ENCODE measurements at regions not wholly inside any gene's neighbourhood (a gene's known extent, or its start where the extent isn't known, plus 50 kb on each side); places are given as distances from the start of the nearest gene placed in this dataset.
"Not testable (repeated sequence)": the region's sequence is repeated elsewhere in the genome, so short reads cannot be mapped to it uniquely, and the experiment has no call there.

DNA sequence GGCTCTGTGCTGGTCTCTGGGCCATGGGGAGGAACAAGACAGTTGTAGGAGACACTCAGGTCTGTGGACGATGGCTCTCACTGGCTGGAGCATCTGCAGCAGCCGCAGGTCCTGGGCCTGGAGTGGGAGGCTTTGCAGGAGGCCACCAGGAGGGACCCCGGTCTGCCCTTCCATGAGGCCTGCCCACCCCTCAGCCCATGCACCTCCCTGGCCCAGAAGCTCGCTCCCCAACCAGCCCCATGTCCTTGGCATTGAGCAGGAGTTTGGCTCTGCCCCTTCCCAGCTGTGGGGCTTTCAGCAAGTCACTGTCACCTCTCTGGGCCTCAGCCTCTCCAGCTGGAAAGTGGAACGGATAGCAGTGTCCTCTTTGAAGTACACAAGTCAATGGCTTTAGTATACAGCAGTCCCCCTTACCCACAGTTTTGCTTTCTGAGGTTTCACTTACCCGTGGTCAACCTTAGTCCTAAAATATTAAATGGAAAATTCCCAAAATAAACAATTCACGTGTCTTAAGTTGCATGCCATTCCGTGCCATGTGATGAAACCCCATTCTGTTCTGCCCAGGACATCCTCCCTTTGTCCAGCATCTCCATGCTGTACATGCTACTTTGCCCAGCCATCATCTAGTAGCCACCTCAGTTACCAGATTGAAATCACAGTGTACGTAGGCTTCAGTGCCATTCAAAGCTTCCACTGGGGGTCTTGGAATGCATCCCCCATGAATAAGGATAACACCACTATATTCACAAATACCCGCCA, 104.0 kb downstream of the CPZ start:
- DNase-seq, result no peak

DNA sequence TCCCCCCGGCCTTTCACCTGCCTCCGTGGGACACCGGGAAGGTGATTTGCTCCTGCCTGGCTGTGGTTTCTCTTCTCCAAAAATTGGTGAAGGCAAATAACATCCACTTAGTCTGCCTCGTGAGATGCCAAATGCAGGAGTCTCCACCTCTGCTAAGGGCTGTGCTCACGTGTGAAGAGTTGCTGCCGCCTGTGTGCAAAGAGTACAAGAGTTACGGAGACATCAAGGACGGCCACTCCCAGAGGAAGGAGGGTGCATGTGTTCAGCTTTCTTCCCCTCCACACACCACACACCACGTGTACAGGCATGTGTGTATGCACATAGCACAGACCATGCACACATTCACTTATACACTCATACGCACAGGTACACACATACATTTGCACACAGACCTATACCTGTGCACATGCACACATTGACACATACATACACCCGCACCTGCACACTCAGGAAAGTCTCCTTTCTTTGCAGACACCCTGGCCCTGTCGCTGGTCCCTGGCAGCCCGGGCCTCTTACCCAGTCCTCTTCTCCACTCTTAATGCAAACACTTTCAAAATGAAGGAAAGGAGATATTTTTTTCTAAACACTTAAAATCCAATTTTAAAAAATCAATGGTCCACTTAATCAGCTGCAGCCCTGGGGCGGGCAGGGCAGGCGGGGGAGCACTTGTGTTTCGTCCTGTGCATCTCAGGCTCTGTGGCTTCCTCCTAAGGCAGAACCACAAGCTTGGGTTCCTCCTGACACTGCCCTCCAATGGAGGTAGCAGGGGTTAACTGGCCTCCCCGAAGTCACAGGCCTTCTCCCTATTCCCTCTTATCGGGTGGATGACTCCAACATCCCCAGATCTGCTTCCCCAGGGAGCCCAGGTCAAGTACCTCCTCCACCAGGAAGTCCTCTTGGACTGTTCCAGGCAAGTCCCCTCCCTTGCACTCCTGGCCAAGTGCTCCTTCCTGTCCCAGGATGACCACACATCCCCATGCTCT, 103.0 kb downstream of the CPZ start:
- no peak for DNase-seq

GRCh38 chr4:8694651-8695151, 102.1 kb downstream of the CPZ start:
- no peak for DNase-seq

GRCh38 chr4:8694226-8694625, 101.7 kb downstream of the CPZ start:
- no peak for DNase-seq

DNA sequence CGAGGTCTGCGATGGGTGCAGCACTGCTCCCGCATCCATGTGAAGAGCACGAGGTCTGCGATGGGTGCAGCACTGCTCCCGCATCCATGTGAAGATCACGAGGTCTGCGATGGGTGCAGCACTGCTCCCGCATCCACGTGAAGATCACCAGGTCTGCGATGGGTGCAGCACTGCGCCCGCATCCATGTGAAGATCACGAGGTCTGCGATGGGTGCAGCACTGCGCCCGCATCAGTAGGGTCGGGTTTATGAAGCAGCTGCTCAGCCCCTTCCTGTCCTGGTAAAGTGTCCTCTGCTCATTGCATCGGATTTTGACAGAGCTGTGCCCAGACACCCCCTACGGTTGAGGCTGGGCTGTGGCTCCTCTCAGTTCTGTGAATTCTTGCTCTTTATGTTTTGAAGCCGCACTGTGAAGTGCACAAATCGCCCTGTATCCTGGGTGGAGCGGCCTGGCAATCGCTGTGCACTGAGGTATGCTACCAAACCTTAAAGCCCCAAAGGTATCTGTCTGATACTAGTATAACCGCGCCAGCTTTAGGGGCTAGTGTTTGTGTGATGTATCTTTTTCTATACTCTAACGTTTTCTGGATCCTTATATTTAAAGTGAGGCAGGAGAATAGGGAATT, 98.7 kb downstream of the CPZ start:
- no peak for DNase-seq

GRCh38 chr4:8690216-8691150, 97.9 kb downstream of the CPZ start:
- no peak for DNase-seq

- DNase-seq, result no peak
Measured at GRCh38 chr4:8689741-8690140, 97.2 kb downstream of the CPZ start.

DNA sequence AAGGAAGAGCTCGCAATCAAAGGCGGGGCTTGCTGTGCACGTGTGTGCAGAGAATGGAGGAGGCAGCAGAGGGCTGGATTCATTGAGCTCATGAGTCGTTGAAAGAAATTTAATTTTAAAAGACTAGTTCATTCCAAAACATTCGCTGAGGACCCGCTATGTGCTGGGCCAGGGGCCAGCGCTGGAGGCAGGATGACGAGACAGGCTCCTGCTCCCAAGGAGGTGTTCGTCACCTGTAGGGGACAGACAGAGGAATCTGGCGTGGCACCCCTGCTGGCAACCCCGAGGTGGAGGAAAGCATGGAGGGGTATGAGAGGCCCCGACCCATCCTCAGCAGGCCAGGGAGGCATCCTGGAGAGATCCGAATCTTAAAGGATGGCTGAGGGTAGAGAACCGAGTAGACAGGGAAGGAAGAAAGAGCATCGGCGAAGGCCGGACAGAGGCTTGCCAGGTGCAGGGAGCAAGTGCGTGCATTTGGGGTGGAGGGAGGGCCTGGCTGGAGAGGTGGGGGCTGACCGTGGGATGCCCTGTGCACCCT, 96.4 kb downstream of the CPZ start:
- no peak for DNase-seq

DNA sequence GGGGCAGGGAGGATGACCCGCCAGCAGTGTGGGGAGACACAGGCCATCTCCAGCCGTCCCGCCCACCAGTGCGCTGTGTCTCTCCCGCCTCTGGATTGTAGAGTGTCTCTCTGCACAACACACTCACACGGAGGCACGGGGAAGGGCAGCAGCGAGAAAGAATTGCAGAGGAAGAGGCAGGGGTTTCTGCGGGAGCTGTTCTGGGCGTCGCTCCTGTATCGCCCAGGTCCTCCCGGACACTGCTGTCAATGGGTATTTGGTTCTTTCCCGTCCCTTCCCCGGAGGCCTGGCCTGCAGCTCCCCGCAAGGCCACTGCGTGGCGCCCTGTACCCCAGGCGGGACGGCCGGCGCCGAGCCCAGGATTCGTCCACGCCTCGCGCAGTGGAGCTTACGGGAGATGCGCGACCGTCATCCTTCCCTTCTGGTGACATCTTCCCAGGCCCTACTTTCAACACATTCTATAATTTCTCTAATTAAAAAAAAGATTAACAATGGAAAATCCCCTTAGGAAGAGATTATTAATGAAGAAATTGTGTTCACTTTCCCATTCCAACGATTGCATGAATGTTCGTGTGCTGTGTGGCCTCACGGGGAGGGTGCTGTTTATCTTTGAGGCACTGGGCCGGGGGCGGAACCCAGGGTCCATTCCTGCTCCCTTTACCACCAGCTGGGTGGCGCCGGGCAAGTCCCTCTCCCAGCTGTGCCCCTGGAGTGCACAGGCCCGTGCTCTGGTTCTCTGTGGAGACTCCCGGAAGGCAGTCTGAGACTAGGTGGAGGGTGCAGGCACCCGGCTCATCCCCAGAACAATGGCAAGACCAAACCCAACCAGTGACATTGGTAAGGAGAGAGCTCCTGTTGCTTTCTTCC, 95.7 kb downstream of the CPZ start:
- no peak for DNase-seq

- no peak for DNase-seq
Measured at GRCh38 chr4:8687083-8687482, 94.5 kb downstream of the CPZ start.

DNA sequence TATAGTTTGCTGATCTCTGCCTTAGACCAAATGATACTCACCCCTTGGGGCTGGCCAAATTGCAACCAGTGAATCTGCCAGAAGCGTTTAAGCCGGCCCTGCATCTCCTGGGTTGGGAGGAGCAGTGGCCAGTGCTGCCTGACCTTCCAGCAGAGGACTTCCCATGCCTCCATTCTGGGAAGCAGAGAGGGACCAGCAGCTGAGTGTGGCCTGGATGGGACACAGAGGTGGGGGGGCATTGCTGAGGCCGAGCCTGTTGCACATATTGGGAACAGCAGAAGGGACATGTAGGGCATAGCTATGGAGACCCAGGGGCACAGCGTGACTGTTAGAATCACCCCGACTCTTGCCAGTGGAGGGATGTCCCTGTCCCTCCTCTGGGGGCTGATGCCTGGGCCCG, 93.3 kb downstream of the CPZ start:
- DNase-seq, result no peak

- no peak for DNase-seq
Measured at GRCh38 chr4:8683462-8683861, 90.9 kb downstream of the CPZ start.

- no peak for DNase-seq
Measured at GRCh38 chr4:8682725-8683124, 90.2 kb downstream of the CPZ start.

GRCh38 chr4:8682296-8682695, 89.7 kb downstream of the CPZ start:
- no peak for DNase-seq

DNA sequence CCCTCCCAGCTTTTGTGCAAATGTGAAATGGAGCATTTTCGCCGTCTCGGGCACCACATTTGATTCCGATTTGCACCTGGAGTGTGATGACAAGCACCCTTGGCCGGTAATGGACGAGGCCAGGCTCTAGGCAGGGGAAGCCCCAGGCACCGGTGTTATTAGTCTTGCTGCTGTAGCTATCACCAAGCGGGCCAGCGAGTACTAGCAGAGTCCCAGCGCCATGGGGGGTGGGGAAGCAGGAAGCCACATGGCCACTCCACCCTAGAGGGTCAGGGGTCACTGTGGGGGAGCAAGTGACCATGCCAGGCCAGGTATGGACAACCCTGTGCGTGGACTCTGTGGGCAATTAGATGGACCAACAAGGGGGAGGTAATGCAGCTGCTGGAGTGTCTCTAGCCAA, 88.8 kb downstream of the CPZ start:
- no peak for DNase-seq

DNA sequence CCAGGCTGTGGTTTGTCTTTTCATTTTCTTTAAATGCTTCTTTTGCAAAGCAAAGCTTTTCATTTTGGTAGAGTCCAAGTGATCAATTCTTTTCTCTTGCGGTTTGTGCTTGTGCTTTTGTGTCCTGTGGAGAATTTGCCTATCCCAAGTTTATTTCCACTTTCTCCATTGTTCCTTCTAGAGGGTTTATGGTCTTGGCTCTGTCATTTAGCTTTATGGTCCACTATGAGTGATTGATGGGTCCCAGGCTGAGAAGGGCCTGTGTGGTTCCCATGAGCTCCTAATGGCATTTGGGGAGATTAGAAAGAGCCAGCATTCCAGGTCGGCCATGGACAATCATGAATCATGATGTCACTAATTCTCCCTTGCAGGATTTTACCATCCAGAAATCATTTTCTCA, 86.5 kb downstream of the CPZ start:
- no peak for DNase-seq

DNA sequence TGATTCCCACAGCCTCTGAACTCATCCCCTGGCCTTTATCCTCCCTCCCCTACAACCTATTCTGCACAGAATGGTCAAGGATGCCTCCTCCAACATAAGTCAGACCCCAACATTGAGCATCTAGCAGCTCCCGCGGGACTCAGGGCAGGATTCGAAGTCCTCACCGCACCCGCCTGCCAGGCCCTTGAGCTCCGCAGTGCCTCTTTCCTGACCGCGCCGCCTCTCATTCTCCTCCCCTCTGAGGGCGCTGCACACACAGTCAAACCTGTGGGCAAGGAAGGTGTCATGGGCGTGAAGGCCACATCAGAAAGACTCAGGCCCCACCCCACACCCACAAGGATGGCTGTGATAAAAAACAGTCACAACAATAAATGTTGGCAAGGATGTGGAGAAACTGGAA, 84.1 kb downstream of the CPZ start:
- no peak for DNase-seq

GRCh38 chr4:8675906-8676305, 83.3 kb downstream of the CPZ start:
- DNase-seq, result no peak

DNA sequence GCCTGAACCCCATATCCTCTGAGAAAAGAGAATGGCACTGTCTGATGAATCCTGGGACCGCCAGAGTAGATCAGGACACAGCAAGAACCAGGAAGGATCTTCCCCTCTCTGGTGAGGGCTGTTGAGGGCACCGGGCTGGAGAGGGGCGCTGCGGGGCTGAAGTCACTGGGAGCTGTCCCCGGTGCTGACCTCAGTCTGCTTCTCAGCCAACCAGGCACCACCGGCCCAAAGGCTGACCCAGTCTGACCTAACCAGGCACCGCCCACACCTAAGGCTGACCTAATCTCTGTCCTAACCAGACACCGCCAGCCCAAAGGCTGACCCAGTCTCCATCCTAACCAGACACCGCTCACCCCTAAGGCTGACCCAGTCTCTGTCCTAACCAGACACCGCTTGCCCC, 82.8 kb downstream of the CPZ start:
- DNase-seq, result peak; percentile 33

GRCh38 chr4:8674311-8674885, 81.8 kb downstream of the CPZ start:
- no peak for DNase-seq

GRCh38 chr4:8673106-8673505, 80.5 kb downstream of the CPZ start:
- DNase-seq, result not testable (repeated sequence)
